ENCODE measurements at regions not wholly inside any gene's neighbourhood (a gene's known extent, or its start where the extent isn't known, plus 50 kb on each side); places are given as distances from the start of the nearest gene placed in this dataset.

- TF ChIP-seq CTCF (IDR thresholded peaks at IDR 0.05) (no peak), POLR2A (IDR thresholded peaks at IDR 0.05) (no peak)
These were observed 663.2 kb upstream of the HTR2C start for GRCh38 chrX:113920661-113921060.

Data from esophagus squamous epithelium (tissue), 4 donors.